IMR-90 (cell line): ENCODE measurements at regions not wholly inside any gene's neighbourhood (a gene's known extent, or its start where the extent isn't known, plus 50 kb on each side); places are given as distances from the start of the nearest gene placed in this dataset.

Source experiments
- ATAC-seq: fragments of 200-7000 bp; cut with Tn5 transposase; 2 replicates; pipeline ENCODE4 v1.9.1; 2020; ENCODE audit warnings: low read depth, mild to moderate bottlenecking, moderate library complexity
- BruUV-seq: library from RNA; stranded (reverse); fragments of 400-500 nt; replicated peaks from 2 replicates; lab custom pipeline; 2021; lab: Mats Ljungman, UMichigan
- CTCF ChIA-PET: fragments of 300-600 bp; formaldehyde crosslinking; extraction: SDS; loops from one replicate; lab custom pipeline; 2021; ENCODE audit warnings: antibody characterized with exemption; lab: Yijun Ruan, JAX
- POLR2A ChIA-PET: fragments of 300-600 bp; sonication (Branson Sonifier 250); formaldehyde crosslinking; loops from one replicate; lab custom pipeline; 2022; ENCODE audit warnings: antibody characterized with exemption; ENCODE audit not compliant: unreplicated experiment; lab: Charles Lee
- DNase-seq: peaks from one replicate; pipeline ENCODE4 v3.0.0; 2013
- H2AFZ ChIP-seq: replicated peaks from 2 replicates; pipeline ENCODE3; 2013; ENCODE audit warnings: low read length, mild to moderate bottlenecking; ENCODE audit not compliant: poor library complexity
- H2AK5ac ChIP-seq: 2 replicates; pipeline ENCODE4 v1.6.1; 2013; ENCODE audit warnings: low read depth, low read length, inconsistent platforms
- H2AK9ac ChIP-seq: replicated peaks from 2 replicates; pipeline ENCODE3; 2013; ENCODE audit warnings: mild to moderate bottlenecking, low read depth, low read length, moderate library complexity; ENCODE audit not compliant: poor library complexity
- H2BK120ac ChIP-seq: 2 replicates; pipeline ENCODE4 v1.6.1; 2013; ENCODE audit warnings: low read depth, low read length, inconsistent platforms
- H2BK15ac ChIP-seq: 3 replicates; pipeline ENCODE4 v1.6.1; 2013; ENCODE audit warnings: low read depth, low read length, inconsistent platforms
- H2BK20ac ChIP-seq: 2 replicates; pipeline ENCODE4 v1.6.1; 2013; ENCODE audit warnings: low read depth, mild to moderate bottlenecking, inconsistent platforms, low read length, moderate library complexity
- H2BK5ac ChIP-seq: 2 replicates; pipeline ENCODE4 v1.6.1; 2013; ENCODE audit warnings: mild to moderate bottlenecking, low read depth, low read length, inconsistent platforms; ENCODE audit not compliant: poor library complexity, severe bottlenecking
- H3K14ac ChIP-seq: replicated peaks from 2 replicates; pipeline ENCODE4 v1.6.1; 2013; ENCODE audit warnings: low read depth, low read length, inconsistent platforms
- H3K18ac ChIP-seq: 2 replicates; pipeline ENCODE4 v1.6.1; 2013; ENCODE audit warnings: low read depth, low read length, control low read depth
- H3K23ac ChIP-seq: 2 replicates; pipeline ENCODE4 v1.6.1; 2013; ENCODE audit warnings: low read depth, low read length, inconsistent platforms
- H3K27ac ChIP-seq: 2 replicates; pipeline ENCODE4 v1.5.1; 2013; ENCODE audit warnings: mild to moderate bottlenecking, control low read depth, low read length; ENCODE audit not compliant: insufficient read depth
- H3K27me3 ChIP-seq: 2 replicates; pipeline ENCODE4 v1.6.1; 2013; ENCODE audit warnings: low read length; ENCODE audit not compliant: control insufficient read depth, insufficient read depth
- H3K36me3 ChIP-seq: 2 replicates; pipeline ENCODE4 v1.6.1; 2013; ENCODE audit warnings: low read length, mixed read lengths; ENCODE audit not compliant: control insufficient read depth, insufficient read depth
- H3K4ac ChIP-seq: 2 replicates; pipeline ENCODE4 v1.6.1; 2013; ENCODE audit warnings: low read depth, low read length, inconsistent platforms
- H3K4me1 ChIP-seq: 2 replicates; pipeline ENCODE4 v1.6.1; 2013; ENCODE audit warnings: low read length, mixed read lengths; ENCODE audit not compliant: control insufficient read depth, insufficient read depth
- H3K4me2 ChIP-seq: 2 replicates; pipeline ENCODE4 v1.6.1; 2013; ENCODE audit warnings: low read depth, mild to moderate bottlenecking, control low read depth, low read length, moderate library complexity
- H3K4me3 ChIP-seq: 2 replicates; pipeline ENCODE4 v1.5.1; 2013; ENCODE audit warnings: low read depth, mild to moderate bottlenecking, control low read depth, low read length, moderate library complexity; ENCODE audit not compliant: insufficient read depth
- H3K56ac ChIP-seq: 2 replicates; pipeline ENCODE4 v1.6.1; 2013; ENCODE audit warnings: low read length, inconsistent platforms; ENCODE audit not compliant: insufficient read depth; ENCODE audit errors: extremely low read depth
- H3K79me1 ChIP-seq, 2 experiments: 2 replicates each; pipeline ENCODE4 v1.6.1; 2013; ENCODE audit warnings: low read length in 2 of 2, inconsistent platforms in 1 of 2, low read depth in 1 of 2
- H3K9ac ChIP-seq: 2 replicates; pipeline ENCODE4 v1.6.1; 2013; ENCODE audit warnings: low read depth, low read length, control low read depth
- H3K9me1 ChIP-seq: 2 replicates; pipeline ENCODE4 v1.6.1; 2013; ENCODE audit warnings: low read length, inconsistent platforms; ENCODE audit not compliant: insufficient read depth
- H3K9me3 ChIP-seq: 2 replicates; pipeline ENCODE4 v1.6.1; 2013; ENCODE audit warnings: low read length; ENCODE audit not compliant: control insufficient read depth, insufficient read depth
- H4K20me1 ChIP-seq: 2 replicates; pipeline ENCODE4 v1.6.1; 2013; ENCODE audit warnings: low read length, inconsistent platforms; ENCODE audit not compliant: insufficient read depth
- H4K5ac ChIP-seq: 2 replicates; pipeline ENCODE4 v1.6.1; 2013; ENCODE audit warnings: mild to moderate bottlenecking, low read depth, low read length, control low read depth
- H4K8ac ChIP-seq, 2 experiments: 2 replicates each; pipeline ENCODE4 v1.6.1; 2013; ENCODE audit warnings: low read depth in 2 of 2, low read length in 2 of 2, control low read depth in 1 of 2, inconsistent platforms in 1 of 2
- H4K91ac ChIP-seq: 2 replicates; pipeline ENCODE4 v1.6.1; 2013; ENCODE audit warnings: low read depth, low read length, inconsistent platforms; ENCODE audit not compliant: insufficient read depth
- BHLHE40 ChIP-seq: fragments of 150-350 bp; IDR thresholded peaks from 2 replicates; pipeline ENCODE4 v1.6.1; 2016; ENCODE audit warnings: mild to moderate bottlenecking, low read depth, low read length
- RCOR1 ChIP-seq: IDR thresholded peaks from 2 replicates; pipeline ENCODE4 v1.6.1; 2012; ENCODE audit warnings: mild to moderate bottlenecking, low read length, improper control_type of control experiment; ENCODE audit not compliant: insufficient replicate concordance
- SMC3 ChIP-seq: fragments of 150-350 bp; IDR thresholded peaks from 2 replicates; pipeline ENCODE4 v1.6.1; 2016; ENCODE audit warnings: low read depth, mild to moderate bottlenecking, antibody characterized with exemption, low read length, moderate library complexity
- WGBS, 2 experiments: methylation state at CpG; one replicate each; pipeline versions ENCODE4 v1.1.5 to v1.1.7; 2013; ENCODE audit warnings: missing lambda C conversion rate in 2 of 2; ENCODE audit not compliant: insufficient read length in 1 of 2; ENCODE audit errors: extremely low coverage in 2 of 2; 5-methylcytosine and 5-hydroxymethylcytosine counted together
- dilution Hi-C: fragments of 300-500 bp; cut with HindIII; formaldehyde crosslinking; loops from one replicate; pipeline ENCODE4 v1.14.3; 2018; ENCODE audit warnings: low sequenced_read_pairs; ENCODE audit not compliant: unreplicated experiment
- in situ Hi-C: fragments of 300-500 bp; cut with MboI; formaldehyde crosslinking; loops from 3 replicates; pipeline ENCODE4 v1.14.3; 2019; ENCODE audit warnings: low sequenced_read_pairs, inconsistent platforms, mixed read lengths
- intact Hi-C: fragments of 100-400 bp; cut with micrococcal nuclease; formaldehyde crosslinking; loops from 2 replicates; pipeline ENCODE4 v1.10.0; 2022

- no peak overlapping the region for H2AK5ac ChIP-seq
- no peak overlapping the region for H3K27ac ChIP-seq
- no peak overlapping the region for H2AK9ac ChIP-seq
- H3K56ac ChIP-seq, result no peak overlapping the region
- no peaks in the 10 kb centered on the region for H4K20me1 ChIP-seq
- H4K91ac ChIP-seq, result no peak overlapping the region
- intact Hi-C loops, result no loop called here
- H3K36me3 ChIP-seq, result no peaks in the 10 kb centered on the region
- no peak for TF ChIP-seq SMC3
- no peak for TF ChIP-seq RCOR1
- no peak for TF ChIP-seq BHLHE40
- WGBS, 2 experiments, result no CpG with 5 or more reads among the region's 6 CpGs
- H3K4ac ChIP-seq, result no peak overlapping the region
- no peak overlapping the region for H2BK120ac ChIP-seq
- no peak overlapping the region for H2BK15ac ChIP-seq
- no peak overlapping the region for H2BK20ac ChIP-seq
- H3K23ac ChIP-seq, result no peak overlapping the region
- no peak overlapping the region for H2AFZ ChIP-seq
- H2BK5ac ChIP-seq, result no peak overlapping the region
- H3K18ac ChIP-seq, result no peak overlapping the region
- ATAC-seq (no peak), DNase-seq (no peak)
- H3K4me3 ChIP-seq, result no peak overlapping the region
- no peak overlapping the region for H4K5ac ChIP-seq
- dilution Hi-C loops, result no loop called here
- no peak overlapping the region for H3K9ac ChIP-seq
- H3K79me1 ChIP-seq, result no peaks in the 10 kb centered on the region
- H3K4me1 ChIP-seq, result peaks cover 7% of the 10 kb centered on the region; the same call in 1 of the 2 replicates
- ChIA-PET POLR2A (no interaction called here), CTCF (interaction anchor here (2.0 kb wide), 1 partner anchor 20 kb away, joined by 7 read pairs; no protein-coding TSS in a partner anchor)
- H3K9me1 ChIP-seq, result peaks cover 5% of the 10 kb centered on the region; the same call in 1 of the 2 replicates
- in situ Hi-C loops, result no loop called here
- no peak overlapping the region for H3K14ac ChIP-seq
- H4K8ac ChIP-seq, result no peak overlapping the region
- no peaks in the 10 kb centered on the region for H3K27me3 ChIP-seq
- no peak overlapping the region for H3K4me2 ChIP-seq
- no TSS peak for BruUV-seq
- no peaks in the 10 kb centered on the region for H3K9me3 ChIP-seq
These were observed 357.9 kb downstream of the PTEN start for GRCh38 chr10:88221010-88221973.
